ENCODE measurements at regions not wholly inside any gene's neighbourhood (a gene's known extent, or its start where the extent isn't known, plus 50 kb on each side); places are given as distances from the start of the nearest gene placed in this dataset.
A peak's percentile ranks its signal among the peaks of the same experiment; 100 is the strongest.

DNA sequence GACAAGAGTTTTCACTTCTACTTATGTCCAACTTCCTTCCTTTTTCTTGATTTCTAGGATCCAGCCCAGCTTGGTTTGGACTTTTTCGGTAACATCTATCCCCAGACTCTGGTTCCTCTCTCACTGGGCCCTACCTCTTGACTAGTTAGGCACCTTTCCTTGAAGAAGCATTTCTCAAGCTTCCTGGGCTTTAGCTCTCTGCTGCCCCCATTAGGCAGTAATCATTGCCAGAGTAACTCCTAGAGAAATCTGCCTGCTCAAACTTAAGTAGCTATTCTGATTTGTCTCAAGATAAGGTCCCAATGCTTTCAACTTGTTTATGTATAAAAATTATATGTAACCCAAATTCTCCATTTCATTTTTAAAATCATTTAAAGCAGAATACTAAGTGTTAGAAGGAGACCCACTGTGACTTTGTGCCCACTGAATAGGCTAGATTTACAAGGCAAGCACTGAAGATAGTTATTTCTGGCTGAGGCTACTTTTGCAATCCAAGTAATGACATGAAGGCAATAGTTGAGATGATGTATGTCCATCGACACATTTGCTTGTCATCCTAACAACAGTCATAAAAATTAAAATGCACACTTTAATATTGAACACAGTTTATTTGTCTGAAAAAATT, 275.0 kb upstream of the G2E3 start:
- H3K4me3 ChIP-seq (replicated peaks in 1 of 2; ENCODE audit: low read depth in 2 of 2, low read length in 2 of 2): no peak overlapping the region
- peak; percentile 63 to 77 for DNase-seq (ENCODE audit: low read depth in 2 of 2)
- TF ChIP-seq, protein P1, sequence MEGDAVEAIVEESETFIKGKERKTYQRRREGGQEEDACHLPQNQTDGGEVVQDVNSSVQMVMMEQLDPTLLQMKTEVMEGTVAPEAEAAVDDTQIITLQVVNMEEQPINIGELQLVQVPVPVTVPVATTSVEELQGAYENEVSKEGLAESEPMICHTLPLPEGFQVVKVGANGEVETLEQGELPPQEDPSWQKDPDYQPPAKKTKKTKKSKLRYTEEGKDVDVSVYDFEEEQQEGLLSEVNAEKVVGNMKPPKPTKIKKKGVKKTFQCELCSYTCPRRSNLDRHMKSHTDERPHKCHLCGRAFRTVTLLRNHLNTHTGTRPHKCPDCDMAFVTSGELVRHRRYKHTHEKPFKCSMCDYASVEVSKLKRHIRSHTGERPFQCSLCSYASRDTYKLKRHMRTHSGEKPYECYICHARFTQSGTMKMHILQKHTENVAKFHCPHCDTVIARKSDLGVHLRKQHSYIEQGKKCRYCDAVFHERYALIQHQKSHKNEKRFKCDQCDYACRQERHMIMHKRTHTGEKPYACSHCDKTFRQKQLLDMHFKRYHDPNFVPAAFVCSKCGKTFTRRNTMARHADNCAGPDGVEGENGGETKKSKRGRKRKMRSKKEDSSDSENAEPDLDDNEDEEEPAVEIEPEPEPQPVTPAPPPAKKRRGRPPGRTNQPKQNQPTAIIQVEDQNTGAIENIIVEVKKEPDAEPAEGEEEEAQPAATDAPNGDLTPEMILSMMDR (IDR thresholded peaks at IDR 0.05; ENCODE audit: low read depth, low read length): peak; percentile 91

- no peak overlapping the region for H3K4me3 ChIP-seq (replicated peaks in 1 of 2; ENCODE audit: low read depth in 2 of 2, low read length in 2 of 2)
- TF ChIP-seq, protein P1 (IDR thresholded peaks at IDR 0.05; ENCODE audit: low read depth, low read length): no peak
- DNase-seq (ENCODE audit: low read depth in 2 of 2): no peak
These were observed 274.1 kb upstream of the G2E3 start for GRCh38 chr14:30284808-30285207.

DNA sequence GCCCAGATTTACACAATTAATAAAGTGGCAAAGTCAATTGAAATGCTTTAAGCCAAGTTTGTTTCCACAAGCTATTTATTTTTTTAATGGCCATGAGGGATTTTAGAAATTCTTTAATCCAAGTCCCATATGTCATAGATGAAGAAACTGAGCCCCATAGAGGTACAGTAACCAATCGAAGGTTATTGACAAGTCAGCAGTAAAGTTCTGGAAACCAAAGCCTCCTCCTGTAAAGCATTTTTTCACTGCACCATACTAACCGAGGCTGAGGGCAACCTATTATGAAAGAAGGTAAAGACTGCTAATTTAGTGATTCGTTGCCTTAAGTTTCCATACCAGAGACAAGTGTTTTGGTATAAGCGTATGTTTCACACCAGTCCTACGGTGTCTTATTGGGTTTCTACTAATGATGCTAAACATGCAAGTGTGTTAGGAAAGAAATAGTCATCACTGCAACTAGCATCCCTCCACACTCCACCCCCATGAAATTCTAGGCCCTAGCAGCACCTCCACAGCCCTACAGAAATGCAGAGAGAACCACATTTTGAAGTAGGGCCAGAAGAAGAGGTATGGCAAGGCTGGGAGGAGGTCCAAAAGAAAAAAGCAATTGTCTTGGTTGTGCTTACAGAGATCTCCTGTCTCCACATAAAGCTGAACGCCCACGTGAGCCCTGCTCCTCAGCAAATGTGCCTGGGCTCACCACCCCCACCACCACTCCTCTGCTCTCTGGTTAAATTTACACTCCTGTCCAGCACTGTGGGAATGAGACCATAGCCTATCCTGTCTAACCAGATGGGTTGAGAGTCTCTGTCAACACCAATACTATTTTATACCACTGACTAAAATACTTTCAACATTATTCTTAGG, 271.1 kb upstream of the G2E3 start:
- TF ChIP-seq, protein P1 (IDR thresholded peaks at IDR 0.05; ENCODE audit: low read depth, low read length): no peak
- no peak for DNase-seq (ENCODE audit: low read depth in 2 of 2)
- no peak overlapping the region for H3K4me3 ChIP-seq (replicated peaks in 1 of 2; ENCODE audit: low read depth in 2 of 2, low read length in 2 of 2)

GRCh38 chr14:30290001-30290400, 269.0 kb upstream of the G2E3 start:
- DNase-seq (ENCODE audit: low read depth in 2 of 2): peak in 1 of 2 donors; percentile 17
- TF ChIP-seq, protein P1 (IDR thresholded peaks at IDR 0.05; ENCODE audit: low read depth, low read length): no peak
- no peak overlapping the region for H3K4me3 ChIP-seq (replicated peaks in 1 of 2; ENCODE audit: low read depth in 2 of 2, low read length in 2 of 2)

GRCh38 chr14:30291216-30291615, 267.7 kb upstream of the G2E3 start:
- peak; percentile 68 to 86 for DNase-seq (ENCODE audit: low read depth in 2 of 2)
- TF ChIP-seq, protein P1 (IDR thresholded peaks at IDR 0.05; ENCODE audit: low read depth, low read length): no peak
- no peak overlapping the region for H3K4me3 ChIP-seq (replicated peaks in 1 of 2; ENCODE audit: low read depth in 2 of 2, low read length in 2 of 2)

- TF ChIP-seq, protein P1 (IDR thresholded peaks at IDR 0.05; ENCODE audit: low read depth, low read length): no peak
- no peak for DNase-seq (ENCODE audit: low read depth in 2 of 2)
These were observed 266.4 kb upstream of the G2E3 start for GRCh38 chr14:30292541-30292940.

More at GRCh38 chr14:30292541-30292940, 266.4 kb upstream of the G2E3 start:
- no peak overlapping the region for H3K4me3 ChIP-seq (replicated peaks in 1 of 2; ENCODE audit: low read depth in 2 of 2, low read length in 2 of 2)

All from cardiac fibroblast (primary cell).